ENCODE measurements at regions not wholly inside any gene's neighbourhood (a gene's known extent, or its start where the extent isn't known, plus 50 kb on each side); places are given as distances from the start of the nearest gene placed in this dataset.
"Not testable (repeated sequence)": the region's sequence is repeated elsewhere in the genome, so short reads cannot be mapped to it uniquely, and the experiment has no call there.

DNA sequence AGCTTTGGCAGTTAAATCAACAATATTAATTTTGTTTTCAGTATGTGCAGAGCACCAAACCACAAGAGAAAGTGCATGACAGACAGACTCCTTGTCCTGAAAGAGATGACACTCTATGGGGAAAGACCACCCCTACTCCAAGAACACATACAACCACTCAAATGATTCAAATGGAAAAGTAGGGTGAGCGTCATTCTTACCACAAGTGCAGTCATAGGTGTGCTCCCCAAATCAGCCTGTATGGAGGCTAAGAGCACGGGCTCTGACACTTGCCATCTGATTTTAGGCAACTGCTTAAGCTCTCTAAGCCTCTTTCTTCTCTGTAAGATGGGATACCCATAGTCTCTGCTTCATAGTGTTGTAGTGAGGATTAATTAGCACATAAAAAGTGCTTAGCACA lies 56.7 kb upstream of the TERB2 start:
- H3K4me3 Mint-ChIP-seq; H3K36me3 Mint-ChIP-seq (ENCODE audit: low read depth); intact Hi-C loops (cut with micrococcal nuclease); H3K27me3 Mint-ChIP-seq (ENCODE audit: insufficient read depth); H3K4me1 Mint-ChIP-seq (ENCODE audit: low read depth); H3K27ac Mint-ChIP-seq; DNase-seq (ENCODE audit: low spot score); H3K9me3 Mint-ChIP-seq: not testable (repeated sequence)

DNA sequence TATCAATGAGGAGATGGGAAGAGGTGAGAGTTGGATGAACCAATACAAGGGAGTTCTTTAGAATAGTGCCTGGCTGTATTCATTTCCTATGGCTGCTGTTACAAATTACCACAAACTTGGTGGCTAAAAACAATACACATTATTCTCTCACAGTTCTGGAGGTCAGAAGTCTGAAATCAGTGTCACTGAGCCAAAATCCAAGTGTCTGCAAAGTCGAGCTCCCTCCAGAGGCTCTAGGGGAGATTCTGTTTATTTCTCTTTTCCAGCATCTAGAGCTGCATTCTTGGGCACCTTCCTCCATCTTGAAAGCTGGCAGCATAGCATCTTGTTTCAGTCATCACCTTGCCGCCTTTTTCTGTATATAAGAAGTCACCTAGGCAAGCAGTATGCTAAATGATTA lies 55.7 kb upstream of the TERB2 start:
- H3K4me3 Mint-ChIP-seq; intact Hi-C loops (cut with micrococcal nuclease); H3K36me3 Mint-ChIP-seq (ENCODE audit: low read depth); H3K27me3 Mint-ChIP-seq (ENCODE audit: insufficient read depth); H3K9me3 Mint-ChIP-seq; H3K4me1 Mint-ChIP-seq (ENCODE audit: low read depth); DNase-seq (ENCODE audit: low spot score); H3K27ac Mint-ChIP-seq: not testable (repeated sequence)

DNA sequence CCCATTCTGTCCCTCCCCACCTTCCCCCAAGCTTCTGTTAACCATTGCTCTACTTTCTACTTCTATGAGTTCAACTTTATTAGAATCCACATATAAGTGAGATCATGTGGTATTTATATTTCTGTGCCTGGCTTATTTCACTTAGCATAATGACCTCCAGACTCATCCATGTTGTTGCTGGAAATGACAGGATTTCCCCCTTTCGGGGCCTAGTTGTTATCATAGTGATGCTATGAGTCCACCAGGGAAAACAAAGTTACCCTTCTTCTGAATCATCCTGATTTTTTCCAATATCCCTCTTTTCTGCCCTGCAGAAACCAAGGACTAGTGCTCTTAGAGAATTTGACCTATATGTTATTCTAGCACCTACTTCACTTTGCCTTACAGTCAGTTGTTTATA lies 53.2 kb upstream of the TERB2 start:
- not testable (repeated sequence) for DNase-seq (ENCODE audit: low spot score); H3K27ac Mint-ChIP-seq

DNA sequence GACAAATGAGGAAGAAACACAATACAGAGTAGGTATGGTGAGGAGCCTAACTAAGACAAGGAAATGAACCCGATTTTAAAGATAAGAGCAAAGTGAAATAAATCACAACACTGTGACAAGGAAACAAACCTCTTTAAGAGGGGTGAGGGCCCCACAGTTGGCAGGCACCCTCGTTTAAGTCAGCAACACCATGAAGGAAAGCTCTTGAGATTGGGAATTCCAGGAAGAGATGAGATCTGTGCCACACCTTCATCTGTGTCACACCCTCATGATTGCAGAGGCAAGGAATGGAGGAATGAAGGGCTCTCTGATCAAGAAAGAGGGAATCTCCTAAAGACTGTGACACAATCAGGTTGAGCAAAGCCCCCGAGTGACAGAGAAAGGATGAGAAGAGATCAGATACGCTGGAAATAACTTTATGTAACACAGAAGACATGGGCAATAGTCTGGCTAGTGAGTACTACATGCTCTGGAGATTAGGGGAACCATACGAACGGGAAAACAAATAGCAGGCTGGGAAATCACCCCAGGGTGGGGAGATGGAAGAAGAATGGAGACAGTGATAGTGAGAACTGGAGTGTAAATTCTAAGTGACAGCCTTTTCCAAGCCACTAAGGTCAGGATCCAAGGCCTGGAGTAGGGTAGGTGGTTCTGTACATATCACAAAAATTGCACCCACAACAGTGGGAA lies 51.7 kb upstream of the TERB2 start:
- DNase-seq (ENCODE audit: low spot score); H3K27me3 Mint-ChIP-seq (ENCODE audit: insufficient read depth); intact Hi-C loops (cut with micrococcal nuclease): not testable (repeated sequence)

More for the DNA sequence above, 53.2 kb upstream of the TERB2 start:
- H3K36me3 Mint-ChIP-seq (ENCODE audit: low read depth); H3K4me1 Mint-ChIP-seq (ENCODE audit: low read depth); intact Hi-C loops (cut with micrococcal nuclease); H3K9me3 Mint-ChIP-seq; H3K4me3 Mint-ChIP-seq; H3K27me3 Mint-ChIP-seq (ENCODE audit: insufficient read depth): not testable (repeated sequence)

More for the DNA sequence above, 51.7 kb upstream of the TERB2 start:
- not testable (repeated sequence) for H3K4me3 Mint-ChIP-seq; H3K27ac Mint-ChIP-seq; H3K4me1 Mint-ChIP-seq (ENCODE audit: low read depth); H3K36me3 Mint-ChIP-seq (ENCODE audit: low read depth); H3K9me3 Mint-ChIP-seq

Data from activated T-helper 1 cell treated with anti-CD3 and anti-CD28 coated beads, Interleukin-12 subunit alpha, Interleukin-12 subunit beta, Interleukin-2, Interleukin-4 antibody, amounts not matched to agents 30 ng/mL and 10 ng/mL and 1 ng/mL, durations not matched to agents 14 hours and 24 hours and 36 hours (primary cell).